ENCODE measurements at regions not wholly inside any gene's neighbourhood (a gene's known extent, or its start where the extent isn't known, plus 50 kb on each side); places are given as distances from the start of the nearest gene placed in this dataset.

DNA sequence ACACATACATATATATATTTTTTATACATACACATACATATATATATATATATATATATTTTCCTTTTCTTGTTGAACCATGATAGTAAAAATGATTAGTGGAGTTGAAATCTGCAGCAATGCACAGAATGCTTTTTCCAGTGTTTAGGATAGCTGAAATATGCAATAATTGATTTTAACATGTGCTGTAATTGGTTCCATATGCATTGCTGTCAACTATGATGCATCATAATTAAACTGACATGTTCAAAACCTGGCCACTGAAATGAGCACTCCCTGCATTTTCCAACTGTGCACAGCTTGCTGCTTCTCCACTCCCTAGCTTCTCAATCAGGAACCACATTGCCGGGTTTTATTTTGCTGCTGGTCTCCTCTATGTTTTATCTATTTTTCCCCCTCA lies 358.3 kb downstream of the PAX1 start:
- H3K27me3 Mint-ChIP-seq (ENCODE audit: low read depth): peaks cover 6% of the 10 kb centered on the region
- H3K9me3 Mint-ChIP-seq: peaks cover 3% of the 10 kb centered on the region
- DNase-seq (ENCODE audit: low read depth, low spot score): no peak
- no peak overlapping the region for H3K4me3 Mint-ChIP-seq
- no peaks in the 10 kb centered on the region for H3K36me3 Mint-ChIP-seq (ENCODE audit: low read depth)
- no peaks in the 10 kb centered on the region for H3K4me1 Mint-ChIP-seq
- no peak for TF ChIP-seq CTCF (conservative IDR thresholded peaks at IDR 0.05)
- no peak overlapping the region for H3K27ac Mint-ChIP-seq (ENCODE audit: unreplicated experiment)

DNA sequence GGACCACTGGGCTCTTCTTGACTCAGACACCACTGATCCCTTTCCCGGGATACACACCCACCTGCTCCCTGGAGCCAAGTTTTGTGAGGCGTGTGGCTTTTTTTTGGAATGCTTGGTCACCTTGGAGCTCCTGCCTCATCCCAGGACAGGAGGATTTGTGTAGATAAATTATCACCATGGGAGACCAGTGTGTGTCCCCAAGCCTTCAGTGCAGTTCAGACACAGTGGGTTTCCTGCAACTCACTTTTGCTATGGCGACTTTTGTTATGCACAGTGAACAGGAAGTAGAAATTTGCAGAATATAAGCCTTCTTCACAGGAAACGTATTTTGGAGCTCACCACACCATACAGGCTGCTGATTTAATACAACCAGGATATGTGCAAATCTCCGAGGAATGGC lies 357.4 kb downstream of the PAX1 start:
- Mint-ChIP-seq H3K4me3 (no peak overlapping the region), H3K27ac (ENCODE audit: unreplicated experiment) (no peak overlapping the region), H3K4me1 (no peaks in the 10 kb centered on the region), H3K36me3 (ENCODE audit: low read depth) (no peaks in the 10 kb centered on the region), H3K9me3 (no peaks in the 10 kb centered on the region), H3K27me3 (ENCODE audit: low read depth) (peaks cover 9% of the 10 kb centered on the region)
- TF ChIP-seq CTCF (conservative IDR thresholded peaks at IDR 0.05): no peak
- no peak for DNase-seq (ENCODE audit: low read depth, low spot score)

GRCh38 chr20:22060610-22061009 lies 355.1 kb downstream of the PAX1 start:
- DNase-seq (ENCODE audit: low read depth, low spot score): no peak
- Mint-ChIP-seq H3K4me1 (no peaks in the 10 kb centered on the region), H3K36me3 (ENCODE audit: low read depth) (no peaks in the 10 kb centered on the region), H3K9me3 (no peaks in the 10 kb centered on the region), H3K27ac (ENCODE audit: unreplicated experiment) (no peak overlapping the region), H3K27me3 (ENCODE audit: low read depth) (peaks cover 14% of the 10 kb centered on the region), H3K4me3 (no peak overlapping the region)
- no peak for TF ChIP-seq CTCF (conservative IDR thresholded peaks at IDR 0.05)

- Mint-ChIP-seq H3K4me1 (no peaks in the 10 kb centered on the region), H3K4me3 (no peak overlapping the region), H3K36me3 (ENCODE audit: low read depth) (no peaks in the 10 kb centered on the region), H3K27ac (ENCODE audit: unreplicated experiment) (no peak overlapping the region), H3K27me3 (ENCODE audit: low read depth) (peaks cover 19% of the 10 kb centered on the region), H3K9me3 (no peaks in the 10 kb centered on the region)
- DNase-seq (ENCODE audit: low read depth, low spot score): no peak
- TF ChIP-seq CTCF (conservative IDR thresholded peaks at IDR 0.05): no peak
Observed at GRCh38 chr20:22058746-22059145, 353.3 kb downstream of the PAX1 start.

DNA sequence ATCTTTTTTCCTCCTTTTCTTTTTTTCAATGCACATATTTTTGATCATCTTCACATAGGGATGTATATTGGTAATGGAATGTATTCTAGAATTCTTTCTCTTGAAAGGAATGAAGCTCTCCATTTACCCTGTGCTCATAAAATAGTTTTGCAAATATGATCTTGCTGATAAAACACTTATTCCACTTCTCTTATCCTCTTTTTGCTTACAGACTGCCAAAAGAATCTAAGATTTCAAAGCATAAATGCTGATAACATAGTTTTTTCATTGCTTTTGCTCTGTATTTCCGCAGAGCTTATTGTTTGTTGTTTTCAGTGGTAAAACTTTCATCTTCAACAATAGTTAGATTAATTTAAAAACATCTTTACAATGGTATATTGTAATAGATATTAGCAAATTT lies 350.5 kb downstream of the PAX1 start:
- H3K4me1 Mint-ChIP-seq: no peaks in the 10 kb centered on the region
- no peaks in the 10 kb centered on the region for H3K36me3 Mint-ChIP-seq (ENCODE audit: low read depth)
- no peak for DNase-seq (ENCODE audit: low read depth, low spot score)
- H3K27me3 Mint-ChIP-seq (ENCODE audit: low read depth): peaks cover 14% of the 10 kb centered on the region
- no peak for TF ChIP-seq CTCF (conservative IDR thresholded peaks at IDR 0.05)
- no peak overlapping the region for H3K27ac Mint-ChIP-seq (ENCODE audit: unreplicated experiment)
- H3K4me3 Mint-ChIP-seq: no peak overlapping the region
- H3K9me3 Mint-ChIP-seq: no peaks in the 10 kb centered on the region

All from neural crest cell (in vitro differentiated cells).